GM18867 (cell line): ENCODE measurements at regions not wholly inside any gene's neighbourhood (a gene's known extent, or its start where the extent isn't known, plus 50 kb on each side); places are given as distances from the start of the nearest gene placed in this dataset.

Source experiments
- ATAC-seq: cut with Tn5 transposase; IDR thresholded peaks from one replicate; pipeline ENCODE4 v1.9.1; 2021; ENCODE audit warnings: mild to moderate bottlenecking, moderate library complexity; ENCODE audit not compliant: unreplicated experiment

- no peak for ATAC-seq
Measured at GRCh38 chr1:34590211-34590623, 164.6 kb upstream of the GJB5 start.

- ATAC-seq, result no peak
Measured at GRCh38 chr1:34591751-34592629, 162.9 kb upstream of the GJB5 start.

GRCh38 chr1:34597877-34598514 lies 156.9 kb upstream of the GJB5 start:
- no peak for ATAC-seq

- ATAC-seq, result no peak
Measured at GRCh38 chr1:34602907-34603306, 151.9 kb upstream of the GJB5 start.

- ATAC-seq, result no peak
Measured at GRCh38 chr1:34603594-34603993, 151.3 kb upstream of the GJB5 start.

GRCh38 chr1:34606504-34606903 lies 148.3 kb upstream of the GJB5 start:
- ATAC-seq, result no peak

- ATAC-seq, result no peak
Measured at GRCh38 chr1:34610063-34610462, 144.8 kb upstream of the GJB5 start.

- ATAC-seq, result no peak
Measured at GRCh38 chr1:34611571-34611970, 143.3 kb upstream of the GJB5 start.

GRCh38 chr1:34612091-34612827 lies 142.6 kb upstream of the GJB5 start:
- no peak for ATAC-seq

- no peak for ATAC-seq
Measured at GRCh38 chr1:34617321-34618118, 137.3 kb upstream of the GJB5 start.

GRCh38 chr1:34618381-34618780 lies 136.5 kb upstream of the GJB5 start:
- ATAC-seq, result no peak

- no peak for ATAC-seq
Measured at GRCh38 chr1:34619256-34619655, 135.6 kb upstream of the GJB5 start.

- no peak for ATAC-seq
Measured at GRCh38 chr1:34621916-34622315, 132.9 kb upstream of the GJB5 start.

GRCh38 chr1:34625521-34626015 lies 129.3 kb upstream of the GJB5 start:
- ATAC-seq, result no peak

GRCh38 chr1:34627465-34628240 lies 127.2 kb upstream of the GJB5 start:
- ATAC-seq, result no peak

GRCh38 chr1:34631126-34631525 lies 123.7 kb upstream of the GJB5 start:
- ATAC-seq, result no peak

GRCh38 chr1:34639701-34640100 lies 115.1 kb upstream of the GJB5 start:
- no peak for ATAC-seq

- ATAC-seq, result no peak
Measured at GRCh38 chr1:34640654-34641401, 114.0 kb upstream of the GJB5 start.

GRCh38 chr1:34642679-34643078 lies 112.2 kb upstream of the GJB5 start:
- ATAC-seq, result no peak
